ENCODE measurements at regions not wholly inside any gene's neighbourhood (a gene's known extent, or its start where the extent isn't known, plus 50 kb on each side); places are given as distances from the start of the nearest gene placed in this dataset.

GRCh38 chr1:96049759-96050409 is 671.7 kb upstream of the PTBP2 start:
- TF ChIP-seq CTCF (conservative IDR thresholded peaks at IDR 0.05) (no peak), EZH2 (IDR thresholded peaks at IDR 0.05; ENCODE audit: low read depth) (no peak)

Measured in PC-9 (cell line).